H9 (cell line): ENCODE measurements at regions not wholly inside any gene's neighbourhood (a gene's known extent, or its start where the extent isn't known, plus 50 kb on each side); places are given as distances from the start of the nearest gene placed in this dataset.

Experiments used
- DNase-seq: peaks from one replicate; pipeline ENCODE4 v3.0.0-alpha.2; 2017
- H2AFZ ChIP-seq: one replicate; pipeline ENCODE4 v1.6.1; 2013; ENCODE audit warnings: mild to moderate bottlenecking, low read length, control low read depth, moderate library complexity
- H2AK5ac ChIP-seq: 2 replicates; pipeline ENCODE4 v1.6.1; 2013; ENCODE audit warnings: low read length, control low read depth, mixed read lengths; ENCODE audit not compliant: insufficient read length
- H2BK120ac ChIP-seq: one replicate; pipeline ENCODE4 v1.6.1; 2013; ENCODE audit warnings: low read depth, mild to moderate bottlenecking, low read length, control low read depth, inconsistent platforms; ENCODE audit not compliant: poor library complexity, severe bottlenecking
- H2BK12ac ChIP-seq: 2 replicates; pipeline ENCODE4 v1.6.1; 2013; ENCODE audit warnings: low read length, control low read depth, mixed read lengths, low read depth; ENCODE audit not compliant: insufficient read length
- H2BK15ac ChIP-seq: 2 replicates; pipeline ENCODE4 v1.6.1; 2013; ENCODE audit warnings: low read depth, low read length, control low read depth
- H2BK20ac ChIP-seq: one replicate; pipeline ENCODE4 v1.6.1; 2013; ENCODE audit warnings: low read depth, mild to moderate bottlenecking, low read length, control low read depth, inconsistent platforms; ENCODE audit not compliant: poor library complexity, severe bottlenecking
- H2BK5ac ChIP-seq: 2 replicates; pipeline ENCODE4 v1.6.1; 2013; ENCODE audit warnings: low read length, control low read depth, mixed read lengths; ENCODE audit not compliant: insufficient read length
- H3K14ac ChIP-seq: 2 replicates; pipeline ENCODE4 v1.6.1; 2013; ENCODE audit warnings: low read length, control low read depth; ENCODE audit not compliant: insufficient read depth
- H3K18ac ChIP-seq: 2 replicates; pipeline ENCODE4 v1.6.1; 2013; ENCODE audit warnings: low read depth, mild to moderate bottlenecking, mixed read lengths, low read length, control low read depth; ENCODE audit not compliant: insufficient read length
- H3K23ac ChIP-seq: 2 replicates; pipeline ENCODE4 v1.6.1; 2013; ENCODE audit warnings: low read length, control low read depth, mixed read lengths, low read depth; ENCODE audit not compliant: insufficient read length
- H3K23me2 ChIP-seq: 2 replicates; pipeline ENCODE4 v1.6.1; 2013; ENCODE audit warnings: low read depth, mild to moderate bottlenecking, mixed read lengths, low read length, control low read depth; ENCODE audit not compliant: insufficient read length, poor library complexity, severe bottlenecking
- H3K27ac ChIP-seq: 2 replicates; pipeline ENCODE4 v1.5.1; 2013; ENCODE audit warnings: low read length, control low read depth, mixed read lengths, low read depth; ENCODE audit not compliant: insufficient read length
- H3K27me3 ChIP-seq: 2 replicates; pipeline ENCODE4 v1.6.1; 2013; ENCODE audit warnings: low read length, control low read depth, inconsistent platforms; ENCODE audit not compliant: insufficient read depth
- H3K4ac ChIP-seq: 2 replicates; pipeline ENCODE4 v1.6.1; 2013; ENCODE audit warnings: low read depth, mild to moderate bottlenecking, control low read depth, inconsistent platforms, low read length, moderate library complexity
- H3K4me1 ChIP-seq: 2 replicates; pipeline ENCODE4 v1.6.1; 2013; ENCODE audit warnings: low read length, control low read depth, inconsistent platforms; ENCODE audit not compliant: insufficient read depth
- H3K4me2 ChIP-seq: 2 replicates; pipeline ENCODE4 v1.6.1; 2013; ENCODE audit warnings: low read length, control low read depth, mixed read lengths; ENCODE audit not compliant: insufficient read length, insufficient read depth
- H3K56ac ChIP-seq: 2 replicates; pipeline ENCODE4 v1.6.1; 2013; ENCODE audit warnings: low read depth, mild to moderate bottlenecking, mixed read lengths, low read length, control low read depth; ENCODE audit not compliant: insufficient read length
- H3K79me1 ChIP-seq: 2 replicates; pipeline ENCODE4 v1.6.1; 2013; ENCODE audit warnings: low read depth, mild to moderate bottlenecking, moderate library complexity, low read length, control low read depth, inconsistent platforms; ENCODE audit not compliant: insufficient read depth, poor library complexity, severe bottlenecking
- H3K79me2 ChIP-seq: 2 replicates; pipeline ENCODE4 v1.6.1; 2013; ENCODE audit warnings: low read length, control low read depth, inconsistent platforms; ENCODE audit not compliant: insufficient read depth
- H3K9ac ChIP-seq: 2 replicates; pipeline ENCODE4 v1.6.1; 2013; ENCODE audit warnings: low read length, control low read depth, mixed read lengths; ENCODE audit not compliant: insufficient read length; ENCODE audit errors: extremely low read depth
- H3K9me3 ChIP-seq: one replicate; pipeline ENCODE4 v1.6.1; 2013; ENCODE audit warnings: low read depth, low read length, inconsistent platforms; ENCODE audit not compliant: control insufficient read depth
- H3T11ph ChIP-seq: one replicate; pipeline ENCODE4 v1.6.1; 2013; ENCODE audit warnings: mild to moderate bottlenecking, low read length, control low read depth, inconsistent platforms
- H4K20me1 ChIP-seq: one replicate; pipeline ENCODE4 v1.6.1; 2013; ENCODE audit not compliant: control insufficient read depth, insufficient read length, insufficient read depth
- H4K5ac ChIP-seq: 2 replicates; pipeline ENCODE4 v1.6.1; 2013; ENCODE audit warnings: low read depth, mild to moderate bottlenecking, mixed read lengths, low read length, control low read depth; ENCODE audit not compliant: insufficient read length
- H4K8ac ChIP-seq: replicated peaks from 2 replicates; pipeline ENCODE4 v1.6.1; 2013; ENCODE audit warnings: low read length, control low read depth, mixed read lengths, low read depth; ENCODE audit not compliant: insufficient read length
- H4K91ac ChIP-seq: 2 replicates; pipeline ENCODE4 v1.6.1; 2013; ENCODE audit warnings: low read depth, mild to moderate bottlenecking, moderate library complexity, mixed read lengths, low read length, control low read depth; ENCODE audit not compliant: insufficient read length
- H3K27ac Mint-ChIP-seq, 3 experiments: 2 replicates in 2 of 3; 3 replicates in 1 of 3; pipeline ENCODE4 v1.8.0; 2020 to 2021; ENCODE audit warnings: mixed read lengths in 3 of 3, mild to moderate bottlenecking in 1 of 3, moderate library complexity in 1 of 3
- H3K27me3 Mint-ChIP-seq: 2 replicates; pipeline ENCODE4 v1.8.0; 2021; ENCODE audit warnings: low read depth, mild to moderate bottlenecking, moderate library complexity, mixed read lengths
- H3K36me3 Mint-ChIP-seq, 3 experiments: 2 replicates in 2 of 3; 3 replicates in 1 of 3; pipeline ENCODE4 v1.8.0; 2020 to 2021; ENCODE audit warnings: low read depth in 3 of 3, mixed read lengths in 3 of 3; ENCODE audit not compliant: insufficient read depth in 1 of 3
- H3K4me1 Mint-ChIP-seq, 2 experiments: 2 replicates each; pipeline ENCODE4 v1.8.0; 2020; ENCODE audit warnings: mixed read lengths in 2 of 2
- H3K4me3 Mint-ChIP-seq, 2 experiments: 2 replicates in 1 of 2; 3 replicates in 1 of 2; pipeline ENCODE4 v1.8.0; 2020 to 2021; ENCODE audit warnings: mild to moderate bottlenecking in 2 of 2, mixed read lengths in 2 of 2, moderate library complexity in 1 of 2
- H3K9me3 Mint-ChIP-seq, 2 experiments: 2 replicates in 1 of 2; 3 replicates in 1 of 2; pipeline ENCODE4 v1.8.0; 2020; ENCODE audit warnings: mild to moderate bottlenecking in 2 of 2, mixed read lengths in 2 of 2, moderate library complexity in 1 of 2
- WGBS: extraction: QIAGEN DNeasy Blood & Tissue Kit; methylation state at CpG from one replicate; pipeline ENCODE4 v1.1.7; 2013; ENCODE audit warnings: missing lambda C conversion rate, low lambda C conversion rate, mixed read lengths; ENCODE audit not compliant: insufficient read length; ENCODE audit errors: extremely low coverage; 5-methylcytosine and 5-hydroxymethylcytosine counted together
- TF ChIP-seq, protein P1 (sequence below): fragments of 200-600 bp; sonication (generic); conservative IDR thresholded peaks from 3 replicates; pipeline ENCODE4 v1.8.0; 2021; ENCODE audit warnings: antibody characterized with exemption, mild to moderate bottlenecking

DNA sequence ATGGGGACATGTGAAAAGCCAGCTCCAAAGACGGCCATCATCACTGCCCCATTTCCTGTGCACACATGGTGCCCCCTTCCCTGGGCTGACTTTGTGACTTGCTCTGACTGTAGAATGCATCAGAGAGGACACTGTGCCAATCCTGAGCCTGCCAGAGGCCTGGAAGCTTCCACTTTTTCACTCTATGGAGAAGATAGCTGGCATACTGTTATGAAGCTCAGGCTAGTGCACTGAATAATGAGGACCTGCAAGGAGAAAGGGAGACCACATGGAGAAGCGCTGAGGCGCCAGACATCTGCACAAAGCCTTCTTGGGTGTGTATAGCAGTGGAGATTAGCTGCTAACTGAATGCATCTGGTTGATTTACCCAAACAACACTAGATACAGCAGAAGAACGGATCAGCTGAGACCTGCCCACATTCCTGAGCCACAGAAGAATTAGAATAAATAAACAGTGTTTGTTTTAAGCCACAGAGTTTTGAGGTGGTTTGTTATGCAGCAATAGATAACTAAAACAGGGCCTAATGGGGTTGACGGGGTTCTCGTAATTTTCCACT, 58.9 kb upstream of the C10orf90 start:
- Histone ChIP-seq H2BK20ac (no peak overlapping the region), H3K56ac (no peak overlapping the region), H2BK15ac (no peak overlapping the region), H3T11ph (no peak overlapping the region), H3K9me3 (no peaks in the 10 kb centered on the region), H4K20me1 (no peaks in the 10 kb centered on the region), H3K9ac (no peak overlapping the region), H4K5ac (no peak overlapping the region), H2BK120ac (no peak overlapping the region), H3K79me2 (no peaks in the 10 kb centered on the region), H3K4ac (no peak overlapping the region), H3K23me2 (no peaks in the 10 kb centered on the region), H3K27me3 (no peaks in the 10 kb centered on the region), H2BK12ac (no peak overlapping the region), H3K23ac (no peak overlapping the region), H3K18ac (no peak overlapping the region), H3K79me1 (no peaks in the 10 kb centered on the region), H2BK5ac (no peak overlapping the region), H3K4me1 (no peaks in the 10 kb centered on the region), H2AFZ (no peak overlapping the region), H3K14ac (no peak overlapping the region; the same call in 1 of the 2 replicates), H3K4me2 (no peak overlapping the region), H3K27ac (no peak overlapping the region), H2AK5ac (no peak overlapping the region), H4K8ac (no peak overlapping the region), H4K91ac (no peak overlapping the region)
- H3K4me3 Mint-ChIP-seq, result no peak overlapping the region
- no peaks in the 10 kb centered on the region for H3K27me3 Mint-ChIP-seq
- TF ChIP-seq, protein P1, sequence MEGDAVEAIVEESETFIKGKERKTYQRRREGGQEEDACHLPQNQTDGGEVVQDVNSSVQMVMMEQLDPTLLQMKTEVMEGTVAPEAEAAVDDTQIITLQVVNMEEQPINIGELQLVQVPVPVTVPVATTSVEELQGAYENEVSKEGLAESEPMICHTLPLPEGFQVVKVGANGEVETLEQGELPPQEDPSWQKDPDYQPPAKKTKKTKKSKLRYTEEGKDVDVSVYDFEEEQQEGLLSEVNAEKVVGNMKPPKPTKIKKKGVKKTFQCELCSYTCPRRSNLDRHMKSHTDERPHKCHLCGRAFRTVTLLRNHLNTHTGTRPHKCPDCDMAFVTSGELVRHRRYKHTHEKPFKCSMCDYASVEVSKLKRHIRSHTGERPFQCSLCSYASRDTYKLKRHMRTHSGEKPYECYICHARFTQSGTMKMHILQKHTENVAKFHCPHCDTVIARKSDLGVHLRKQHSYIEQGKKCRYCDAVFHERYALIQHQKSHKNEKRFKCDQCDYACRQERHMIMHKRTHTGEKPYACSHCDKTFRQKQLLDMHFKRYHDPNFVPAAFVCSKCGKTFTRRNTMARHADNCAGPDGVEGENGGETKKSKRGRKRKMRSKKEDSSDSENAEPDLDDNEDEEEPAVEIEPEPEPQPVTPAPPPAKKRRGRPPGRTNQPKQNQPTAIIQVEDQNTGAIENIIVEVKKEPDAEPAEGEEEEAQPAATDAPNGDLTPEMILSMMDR, result no peak
- H3K9me3 Mint-ChIP-seq, result peaks cover 11 to 13% of the 10 kb centered on the region in 2 experiments; a peak in 4 of 5 replicates
- DNase-seq, result no peak
- no peak overlapping the region for H3K27ac Mint-ChIP-seq
- H3K36me3 Mint-ChIP-seq, result peaks cover 0 to 7% (median 5%) of the 10 kb centered on the region in 3 experiments; a peak in 3 of 7 replicates
- WGBS, result no CpG with 5 or more reads among the region's 6 CpGs
- peaks cover 7 to 13% of the 10 kb centered on the region in 2 experiments for H3K4me1 Mint-ChIP-seq
